Prostate gland (tissue), 2 donors: ENCODE measurements at regions not wholly inside any gene's neighbourhood (a gene's known extent, or its start where the extent isn't known, plus 50 kb on each side); places are given as distances from the start of the nearest gene placed in this dataset.

Source experiments
- CTCF ChIP-seq, 4 experiments: fragments of 200-600 bp in 2 of 4; fragments of 450-650 bp in 2 of 4; sonication (generic) in 2 of 4; IDR thresholded peaks; 1 replicate in 3 of 4; 2 replicates in 1 of 4; pipeline ENCODE4 v1.5.1; 2016 to 2019; ENCODE audit warnings: antibody characterized with exemption in 4 of 4, mild to moderate bottlenecking in 2 of 4, moderate library complexity in 2 of 4
- POLR2A ChIP-seq: fragments of 450-650 bp; IDR thresholded peaks from one replicate; pipeline ENCODE4 v1.6.1; 2016; ENCODE audit warnings: antibody characterized with exemption, mild to moderate bottlenecking
- POLR2AphosphoS5 ChIP-seq: sonication (generic); formaldehyde crosslinking; IDR thresholded peaks from one replicate; pipeline ENCODE4 v1.6.1; 2017; ENCODE audit warnings: antibody characterized with exemption

GRCh38 chr5:166725593-166725992 lies 1565.9 kb upstream of the WWC1 start:
- no peak for TF ChIP-seq CTCF (IDR thresholded peaks at IDR 0.05)
- TF ChIP-seq POLR2A: no peak
- TF ChIP-seq POLR2AphosphoS5: no peak
